Right lobe of liver (tissue), 4 donors: ENCODE measurements at regions not wholly inside any gene's neighbourhood (a gene's known extent, or its start where the extent isn't known, plus 50 kb on each side); places are given as distances from the start of the nearest gene placed in this dataset.

Experiments
- POLR2A ChIP-seq: fragments of 450-650 bp; IDR thresholded peaks from one replicate; pipeline ENCODE4 v1.6.1; 2017; ENCODE audit warnings: antibody characterized with exemption, mild to moderate bottlenecking
- TF ChIP-seq, protein P1 (sequence below), 4 donors: fragments of 200-600 bp in 3 of 4; fragments of 450-650 bp in 1 of 4; IDR thresholded peaks; one replicate each; pipeline versions ENCODE4 v1.5.1 to v1.8.0; 2016 to 2022; ENCODE audit warnings: antibody characterized with exemption in 4 of 4, mild to moderate bottlenecking in 2 of 4
- donor health status: DM: no; HTN: no; CAD: no.
- donor health status: DM: no; HTN: no; CAD: no.
- donor health status: DM: no; HTN: yes; CAD: no.

DNA sequence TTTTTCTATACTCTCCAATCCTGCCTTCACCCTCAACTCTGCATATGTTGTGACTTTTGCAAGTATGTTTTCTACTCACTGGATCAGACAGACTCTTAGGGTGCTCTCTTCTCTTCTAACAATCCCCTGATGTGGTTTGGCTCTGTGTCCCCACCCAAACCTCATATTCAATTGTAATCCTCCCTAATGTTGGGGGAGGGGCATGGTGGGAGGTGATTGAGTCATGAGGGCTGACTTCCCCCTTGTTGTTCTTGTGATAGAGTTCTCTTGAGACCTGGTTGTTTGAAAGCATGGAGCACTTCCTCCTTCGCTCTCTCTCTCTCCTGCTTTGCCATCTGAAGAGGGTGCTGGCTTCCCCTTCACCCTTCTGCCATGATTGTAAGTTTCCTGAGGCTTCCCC, 148.9 kb upstream of the IGSF21 start:
- TF ChIP-seq POLR2A = no peak
- TF ChIP-seq, protein P1, sequence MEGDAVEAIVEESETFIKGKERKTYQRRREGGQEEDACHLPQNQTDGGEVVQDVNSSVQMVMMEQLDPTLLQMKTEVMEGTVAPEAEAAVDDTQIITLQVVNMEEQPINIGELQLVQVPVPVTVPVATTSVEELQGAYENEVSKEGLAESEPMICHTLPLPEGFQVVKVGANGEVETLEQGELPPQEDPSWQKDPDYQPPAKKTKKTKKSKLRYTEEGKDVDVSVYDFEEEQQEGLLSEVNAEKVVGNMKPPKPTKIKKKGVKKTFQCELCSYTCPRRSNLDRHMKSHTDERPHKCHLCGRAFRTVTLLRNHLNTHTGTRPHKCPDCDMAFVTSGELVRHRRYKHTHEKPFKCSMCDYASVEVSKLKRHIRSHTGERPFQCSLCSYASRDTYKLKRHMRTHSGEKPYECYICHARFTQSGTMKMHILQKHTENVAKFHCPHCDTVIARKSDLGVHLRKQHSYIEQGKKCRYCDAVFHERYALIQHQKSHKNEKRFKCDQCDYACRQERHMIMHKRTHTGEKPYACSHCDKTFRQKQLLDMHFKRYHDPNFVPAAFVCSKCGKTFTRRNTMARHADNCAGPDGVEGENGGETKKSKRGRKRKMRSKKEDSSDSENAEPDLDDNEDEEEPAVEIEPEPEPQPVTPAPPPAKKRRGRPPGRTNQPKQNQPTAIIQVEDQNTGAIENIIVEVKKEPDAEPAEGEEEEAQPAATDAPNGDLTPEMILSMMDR (IDR thresholded peaks at IDR 0.05) = no peak
